Activated CD4-positive, alpha-beta T cell treated with anti-CD3 and anti-CD28 coated beads, Interleukin-10, Interleukin-2, amounts not matched to agents 100 ng/mL and 50 ng/mL, durations not matched to agents 16 hours and 8 hours (primary cell): ENCODE measurements at regions not wholly inside any gene's neighbourhood (a gene's known extent, or its start where the extent isn't known, plus 50 kb on each side); places are given as distances from the start of the nearest gene placed in this dataset.
"Not testable (repeated sequence)": the region's sequence is repeated elsewhere in the genome, so short reads cannot be mapped to it uniquely, and the experiment has no call there.

ENCODE experiments used
- DNase-seq: peaks from one replicate; pipeline ENCODE4 v3.0.0-alpha.2; 2020

DNA sequence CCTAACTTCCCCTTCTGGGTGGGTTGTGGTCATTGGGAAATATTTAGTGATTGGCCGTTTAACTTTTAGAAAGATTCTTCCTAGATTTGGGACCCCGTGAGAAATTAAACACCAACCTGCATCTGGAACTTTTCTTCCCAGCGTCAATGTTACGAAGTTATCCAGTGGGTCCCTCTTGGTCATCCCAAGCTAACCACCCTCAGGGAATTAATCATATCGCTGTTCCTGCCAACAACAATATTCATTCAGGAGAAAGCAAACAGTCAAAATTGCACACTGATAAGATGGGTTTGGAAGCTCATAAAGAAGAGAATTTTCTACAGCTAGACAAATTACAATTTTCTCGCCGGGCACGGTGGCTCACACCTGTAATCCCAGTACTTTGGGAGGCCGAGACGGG lies 121.2 kb upstream of the STX18 start:
- no peak for DNase-seq

DNA sequence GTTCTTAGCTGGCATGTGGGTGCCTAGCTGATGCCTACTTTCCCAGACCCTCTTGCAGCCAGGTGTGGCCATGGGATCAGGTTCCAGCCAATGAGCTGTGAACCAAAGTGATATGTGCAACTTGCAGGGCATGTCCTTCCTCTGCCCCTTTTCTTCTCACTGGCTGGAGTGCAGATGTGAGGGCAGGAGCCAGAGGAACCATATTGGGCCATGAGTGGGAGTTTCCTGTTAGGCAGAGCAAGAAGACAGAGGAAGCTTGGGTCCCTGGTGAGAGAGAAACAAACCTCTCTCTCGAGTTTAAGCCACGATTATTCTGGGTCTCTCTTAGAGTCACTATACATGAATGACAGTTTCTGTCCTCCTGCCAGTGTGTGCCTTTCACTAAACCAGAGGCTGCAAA lies 120.4 kb upstream of the STX18 start:
- DNase-seq, result no peak

GRCh38 chr4:4659871-4660651 lies 118.2 kb upstream of the STX18 start:
- DNase-seq, result no peak

GRCh38 chr4:4658052-4658451 lies 116.2 kb upstream of the STX18 start:
- DNase-seq, result no peak

GRCh38 chr4:4656977-4657376 lies 115.1 kb upstream of the STX18 start:
- no peak for DNase-seq

GRCh38 chr4:4655901-4656300 lies 114.1 kb upstream of the STX18 start:
- no peak for DNase-seq

DNA sequence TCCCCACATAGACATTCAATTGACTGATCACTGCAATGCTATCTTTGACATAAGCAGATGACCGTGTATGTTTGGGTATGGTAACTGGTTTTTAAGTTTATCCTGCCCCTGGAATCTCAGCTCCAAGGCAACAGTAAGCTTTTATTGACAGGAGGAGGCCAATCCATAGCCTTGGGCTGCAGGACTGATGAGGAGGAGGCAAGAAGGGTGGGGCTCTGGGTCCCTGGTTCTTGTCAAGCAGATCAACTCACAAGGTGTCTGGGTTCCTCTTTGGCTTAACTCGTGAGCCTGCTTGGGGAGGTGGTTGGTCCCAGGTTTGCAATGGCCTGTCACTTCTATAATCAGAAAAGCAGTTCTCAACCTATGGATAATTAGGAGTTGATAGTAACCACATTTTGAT lies 113.2 kb upstream of the STX18 start:
- DNase-seq, result no peak

DNA sequence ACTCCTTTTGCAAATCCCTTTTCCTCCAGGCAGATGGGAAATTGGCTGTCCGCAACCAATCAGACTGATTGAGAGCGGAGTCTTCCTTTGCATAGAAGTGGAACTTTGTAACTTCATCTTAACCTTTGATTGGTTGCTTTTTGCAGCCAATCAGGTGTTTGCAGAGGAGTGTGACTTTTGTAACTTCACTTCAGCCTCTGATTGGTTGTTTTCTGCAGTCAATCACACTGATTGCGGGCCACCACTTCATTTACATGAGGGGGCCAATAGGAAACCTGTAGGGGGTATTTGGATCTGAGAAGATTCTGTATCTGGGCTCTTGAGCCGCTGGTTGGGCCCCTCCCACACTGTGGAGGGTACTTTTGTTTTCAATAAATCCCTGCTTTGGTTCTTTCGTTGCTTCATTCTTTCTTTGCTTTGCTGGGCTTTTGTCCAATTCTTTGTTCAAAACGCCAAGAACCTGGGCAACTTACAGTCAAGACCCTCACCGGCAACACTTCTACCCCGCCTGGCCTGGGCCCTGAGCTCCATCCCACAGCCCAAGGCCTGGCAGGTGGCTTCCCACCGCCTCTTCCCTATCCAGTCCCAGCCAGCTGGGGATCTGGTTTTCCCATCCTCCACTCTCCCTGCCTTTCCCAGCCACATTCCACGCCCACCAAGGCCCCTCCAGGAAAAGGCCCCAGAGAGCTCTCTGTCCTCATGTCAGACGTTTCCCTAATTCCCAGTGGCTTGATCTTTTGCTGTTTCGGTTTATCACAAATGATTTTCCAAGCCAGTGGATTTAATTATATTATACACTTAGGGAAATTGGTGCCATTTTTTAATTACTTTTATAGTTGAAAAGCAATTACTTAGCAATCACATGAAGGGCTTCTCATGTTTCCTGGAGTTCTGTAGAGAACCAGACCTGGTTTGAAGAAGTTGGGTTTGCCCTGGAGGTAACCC lies 110.2 kb upstream of the STX18 start:
- no peak for DNase-seq

DNA sequence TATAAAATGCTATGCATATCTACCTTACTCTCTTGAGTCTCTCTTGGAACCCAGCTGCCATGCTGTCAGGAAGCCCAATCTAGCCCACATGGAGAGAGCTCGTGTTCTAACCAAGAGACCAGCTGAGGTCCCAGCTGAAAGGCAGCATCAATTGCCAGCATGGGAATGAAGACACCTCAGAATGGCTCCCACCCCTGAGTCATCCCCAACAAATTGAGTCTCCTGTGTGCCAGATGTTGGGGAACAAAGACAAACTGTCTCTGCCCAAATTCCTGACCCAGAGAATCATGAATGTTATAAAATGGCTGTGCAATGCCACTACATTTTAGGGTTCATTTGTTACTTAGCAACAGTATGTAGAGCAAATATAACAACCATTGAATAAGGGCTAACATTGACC lies 105.2 kb upstream of the STX18 start:
- no peak for DNase-seq

DNA sequence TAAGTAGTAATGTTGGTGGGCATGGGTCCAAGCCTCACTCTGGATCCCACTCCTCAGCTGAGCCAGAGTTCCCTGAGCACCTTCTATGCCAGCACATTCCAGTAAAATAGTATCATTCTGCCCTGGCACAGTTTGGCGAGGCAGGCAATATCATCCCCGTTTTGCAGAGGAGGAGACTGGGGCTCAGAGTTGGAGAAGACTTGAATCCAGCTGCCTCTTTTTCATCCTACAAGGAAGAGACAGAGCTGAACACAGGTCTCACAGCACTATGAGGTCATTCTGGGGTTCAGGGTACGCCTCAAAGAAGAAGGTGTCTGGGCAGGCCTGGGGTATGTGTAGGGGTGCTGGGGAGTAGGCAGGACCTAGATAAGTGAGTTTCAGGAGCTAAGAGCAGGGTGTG lies 103.9 kb upstream of the STX18 start:
- DNase-seq, result no peak

DNA sequence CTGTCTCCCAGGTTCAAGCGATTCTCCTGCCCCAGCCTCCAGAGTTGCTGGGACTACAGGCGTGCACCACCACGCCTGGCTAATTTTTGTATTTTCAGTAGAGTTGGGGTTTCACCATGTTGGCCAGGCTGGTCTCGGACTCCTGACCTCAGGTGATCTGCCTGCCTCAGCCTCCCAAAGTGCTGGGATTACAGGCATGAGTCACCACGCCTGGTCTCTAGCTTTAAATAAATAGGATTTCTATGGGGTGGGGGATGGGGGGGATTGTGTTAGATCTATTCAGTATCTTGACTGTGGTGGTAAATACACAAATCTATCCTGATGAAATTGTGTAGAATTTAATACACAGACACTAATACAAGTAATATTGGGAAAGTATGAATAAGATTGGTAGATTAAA lies 102.4 kb upstream of the STX18 start:
- DNase-seq, result not testable (repeated sequence)

DNA sequence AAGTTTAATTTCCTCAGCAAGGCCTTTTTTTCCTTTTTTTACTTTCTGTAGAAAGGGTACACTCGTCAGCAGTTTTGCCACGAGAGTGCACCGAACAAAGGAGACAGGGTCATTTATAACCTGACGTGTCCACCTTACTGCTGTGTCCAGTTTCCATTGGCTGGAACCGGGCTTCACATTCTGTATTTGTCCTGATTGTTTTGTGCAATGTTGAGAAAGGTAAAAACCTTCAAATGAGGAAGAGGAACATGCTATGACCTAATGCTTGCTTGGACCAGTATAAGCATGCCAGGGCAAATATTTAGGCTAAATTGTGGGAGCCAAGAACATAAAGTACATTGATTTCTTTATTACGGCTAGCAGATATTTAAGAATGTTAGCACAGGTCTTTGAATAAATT lies 101.9 kb upstream of the STX18 start:
- DNase-seq, result not testable (repeated sequence)

DNA sequence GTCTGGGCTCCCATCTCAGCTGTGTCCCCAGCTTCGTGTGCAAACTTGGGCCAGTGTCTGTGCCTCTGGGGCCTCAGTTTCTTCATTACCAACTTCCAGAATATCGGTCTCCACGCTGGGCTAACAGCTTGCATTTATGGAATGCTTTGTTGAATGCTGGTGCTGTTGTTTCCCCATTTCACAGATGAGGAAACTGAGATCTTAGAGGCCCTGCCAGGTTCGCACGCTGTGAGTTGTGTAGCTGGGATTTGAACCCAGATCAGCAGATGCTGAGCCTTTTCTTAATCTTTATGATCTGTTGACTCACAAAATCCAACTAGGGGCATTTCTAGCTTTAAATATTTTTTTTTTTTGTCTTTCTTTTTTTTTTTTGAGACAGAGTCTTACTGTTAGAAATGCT lies 101.5 kb upstream of the STX18 start:
- no peak for DNase-seq

- no peak for DNase-seq
Observed at GRCh38 chr4:4642496-4643000, 100.7 kb upstream of the STX18 start.

- no peak for DNase-seq
Observed at GRCh38 chr4:4641661-4642495, 100.0 kb upstream of the STX18 start.

- DNase-seq, result no peak
Observed at GRCh38 chr4:4641254-4641653, 99.4 kb upstream of the STX18 start.

- DNase-seq, result no peak
Observed at GRCh38 chr4:4640692-4641091, 98.8 kb upstream of the STX18 start.

GRCh38 chr4:4639370-4639769 lies 97.5 kb upstream of the STX18 start:
- peak; percentile 4 for DNase-seq

GRCh38 chr4:4637710-4638109 lies 95.9 kb upstream of the STX18 start:
- peak; percentile 82 for DNase-seq

- no peak for DNase-seq
Observed at GRCh38 chr4:4633431-4633830, 91.6 kb upstream of the STX18 start.

DNA sequence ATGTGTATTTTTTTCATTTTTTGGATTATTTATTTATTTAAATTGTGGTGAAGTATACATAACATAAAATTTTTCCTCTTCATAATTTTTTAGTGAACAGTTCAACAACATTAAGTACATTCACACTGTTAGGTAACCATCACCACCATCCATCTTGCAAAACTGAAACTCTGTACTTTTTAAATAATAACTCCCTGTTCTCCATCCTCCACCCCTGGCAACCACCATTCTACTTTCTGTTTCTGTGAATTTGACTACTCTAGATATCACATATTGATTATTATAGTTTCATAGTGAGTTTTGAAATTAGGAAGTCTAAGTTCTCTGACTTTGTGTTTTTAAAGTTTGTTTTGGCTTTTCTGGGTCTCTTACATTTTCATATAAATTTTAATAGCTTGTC lies 89.3 kb upstream of the STX18 start:
- peak; percentile 40 for DNase-seq

- no peak for DNase-seq
Observed at GRCh38 chr4:4627906-4628305, 86.1 kb upstream of the STX18 start.

- DNase-seq, result no peak
Observed at GRCh38 chr4:4627111-4627510, 85.3 kb upstream of the STX18 start.
